ENCODE measurements at regions not wholly inside any gene's neighbourhood (a gene's known extent, or its start where the extent isn't known, plus 50 kb on each side); places are given as distances from the start of the nearest gene placed in this dataset.
A peak's percentile ranks its signal among the peaks of the same experiment; 100 is the strongest.
"Not testable (repeated sequence)": the region's sequence is repeated elsewhere in the genome, so short reads cannot be mapped to it uniquely, and the experiment has no call there.

DNA sequence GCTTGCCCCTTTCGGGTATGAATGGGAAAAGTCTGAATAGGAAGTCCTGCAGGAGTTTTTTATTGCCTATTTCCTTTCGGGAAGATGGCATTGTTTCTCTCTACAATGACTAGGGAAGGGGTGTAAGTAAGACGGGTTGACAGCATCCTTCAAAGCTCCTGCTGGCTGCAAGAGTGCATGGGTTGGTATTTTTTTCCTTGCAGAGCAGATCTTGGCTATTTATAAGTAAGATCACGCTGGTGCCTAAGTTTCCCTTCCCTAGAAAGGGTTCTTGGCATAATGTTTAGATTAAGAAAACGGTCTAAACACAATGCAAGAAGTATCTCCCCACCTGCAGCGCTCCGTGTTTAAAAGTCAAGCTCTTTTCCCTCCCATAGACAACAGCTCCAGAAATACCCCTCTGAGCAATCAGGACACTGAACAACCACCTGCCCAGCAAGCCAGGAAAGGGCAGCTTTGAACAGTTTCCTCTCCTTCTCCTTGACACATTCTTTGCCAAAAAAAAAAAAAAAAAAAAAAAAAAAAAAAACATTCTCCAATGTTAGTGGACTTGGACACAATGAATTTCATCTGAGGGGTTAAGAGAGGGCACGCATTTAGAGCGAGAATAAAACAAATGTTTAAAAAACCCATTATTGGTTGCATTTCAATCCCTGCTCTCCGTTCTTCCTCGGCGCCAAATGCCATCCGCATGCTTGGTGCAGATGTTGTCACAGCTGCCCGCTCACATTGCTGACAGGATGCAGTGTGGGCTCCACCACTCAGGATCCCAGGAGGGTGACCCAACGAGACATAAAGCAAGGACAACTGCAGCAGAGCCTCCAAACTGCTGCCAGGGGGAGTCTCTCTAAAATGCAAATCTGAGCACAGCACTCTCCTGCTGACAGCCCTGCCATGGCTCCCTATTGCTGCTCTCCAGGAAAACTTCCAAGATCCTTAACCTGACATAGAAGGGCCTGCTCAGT, 427.4 kb upstream of the MGMT start:
- no peak for DNase-seq

DNA sequence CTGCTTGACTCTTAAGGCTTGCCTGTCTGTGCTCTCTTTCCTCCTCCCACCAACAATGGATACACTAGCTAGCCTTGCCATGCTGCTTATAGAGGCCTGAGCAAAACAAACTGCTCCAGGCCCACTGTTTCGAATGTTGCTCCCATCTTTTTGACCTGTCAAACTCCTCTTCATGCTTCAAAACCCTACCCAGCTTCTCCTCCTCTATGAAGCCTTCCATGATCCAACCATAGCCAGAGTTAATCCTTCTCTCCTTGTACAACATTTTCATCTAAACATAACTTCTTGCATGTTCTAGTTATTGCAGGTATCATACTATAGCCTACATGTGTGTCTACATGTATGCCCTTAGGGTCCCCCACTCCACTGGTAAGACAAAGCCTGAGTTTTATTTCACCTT, 426.7 kb upstream of the MGMT start:
- DNase-seq, result no peak

DNA sequence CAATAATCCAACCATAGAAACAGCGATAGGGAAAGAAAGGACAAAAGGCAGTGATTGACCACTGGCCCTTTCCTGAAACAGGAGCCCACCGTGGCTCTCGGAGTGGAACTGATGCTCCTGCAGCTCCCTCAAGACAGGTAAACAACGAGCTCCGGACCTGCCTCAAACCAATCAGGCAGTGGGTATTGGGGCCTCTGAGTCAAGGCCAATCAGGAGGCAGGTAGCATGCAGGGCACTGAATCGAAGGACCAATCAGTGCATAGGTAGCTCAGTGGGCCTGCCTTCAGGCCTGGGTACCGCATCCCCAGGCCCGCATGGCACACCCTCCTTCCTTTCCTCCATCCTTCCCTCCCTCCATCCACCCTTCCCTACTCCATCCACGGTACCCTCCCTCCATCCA, 425.1 kb upstream of the MGMT start:
- no peak for DNase-seq

DNA sequence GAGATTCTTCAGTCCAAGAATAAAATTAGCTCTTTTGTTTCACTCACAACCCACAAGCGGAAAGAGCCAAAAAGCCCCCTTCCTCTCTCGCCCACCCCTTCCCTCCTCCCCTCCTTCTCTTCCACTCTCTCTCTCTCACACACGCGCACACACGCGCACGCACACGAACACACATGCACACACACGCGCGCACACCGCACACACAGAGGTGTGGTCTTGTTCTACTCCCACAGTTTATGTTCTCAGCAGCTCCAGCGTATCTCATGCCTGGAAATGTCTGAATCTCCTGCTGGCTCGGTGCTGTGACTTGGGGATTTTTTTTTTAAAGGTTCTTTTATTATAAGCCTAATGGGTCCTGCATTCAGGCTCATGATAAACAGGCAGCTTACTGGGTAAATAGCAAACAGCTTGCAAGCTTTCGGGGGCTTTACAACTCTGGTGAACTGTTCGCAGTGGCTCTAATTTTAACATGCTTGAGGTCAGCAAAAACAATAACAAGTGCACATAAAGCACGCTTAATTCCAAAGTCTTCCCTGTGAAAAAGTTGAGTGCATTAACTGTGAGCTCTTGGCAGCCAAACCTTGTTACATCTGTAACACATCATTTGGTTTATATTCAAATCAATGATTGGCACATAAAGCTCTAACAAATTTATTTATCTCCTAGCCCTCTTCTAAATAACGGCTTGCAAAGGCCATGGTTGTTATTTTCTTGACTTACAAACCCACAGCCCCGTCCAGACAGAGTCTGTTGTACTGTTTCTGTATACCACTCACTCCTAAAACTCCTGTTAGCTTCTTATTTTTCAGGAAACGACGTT, 424.1 kb upstream of the MGMT start:
- DNase-seq, result no peak

DNA sequence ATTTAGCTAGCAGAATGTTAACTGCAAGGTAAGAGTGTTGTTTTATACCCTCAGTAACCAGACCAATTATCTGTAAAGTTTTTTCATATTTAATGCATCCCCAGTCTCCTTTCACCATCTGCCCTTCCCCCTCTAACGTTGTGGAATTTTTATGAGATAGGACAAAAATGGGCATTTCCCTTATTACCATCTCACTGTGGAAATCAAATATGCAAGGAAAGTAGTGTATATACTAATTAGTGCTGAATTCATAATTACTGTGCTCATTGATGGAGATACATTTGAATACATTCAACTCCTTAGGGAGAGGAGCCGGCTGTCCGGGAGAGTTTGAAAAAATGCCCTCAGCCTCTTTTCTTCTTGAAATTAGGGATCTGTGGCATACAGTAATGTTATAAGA, 423.4 kb upstream of the MGMT start:
- DNase-seq, result no peak

DNA sequence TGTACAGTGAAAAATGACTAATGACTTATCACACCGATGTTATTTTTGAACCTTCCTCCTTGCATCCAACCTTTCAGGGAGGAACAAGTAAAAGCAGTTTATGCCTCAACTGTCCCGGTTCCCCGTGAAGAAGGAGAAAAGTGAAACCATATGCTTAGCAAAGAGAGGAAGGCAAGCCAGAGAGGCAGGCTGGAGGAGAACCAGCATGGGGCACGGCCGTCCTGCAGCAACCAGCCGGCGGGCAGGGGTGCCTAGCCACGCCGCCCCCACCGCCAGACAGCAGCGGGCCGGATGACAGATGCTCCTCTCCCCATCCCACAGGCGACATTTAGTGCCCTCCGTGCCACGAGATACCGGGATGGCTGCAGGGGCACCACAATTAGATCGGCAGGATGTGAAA, 421.4 kb upstream of the MGMT start:
- DNase-seq, result no peak

DNA sequence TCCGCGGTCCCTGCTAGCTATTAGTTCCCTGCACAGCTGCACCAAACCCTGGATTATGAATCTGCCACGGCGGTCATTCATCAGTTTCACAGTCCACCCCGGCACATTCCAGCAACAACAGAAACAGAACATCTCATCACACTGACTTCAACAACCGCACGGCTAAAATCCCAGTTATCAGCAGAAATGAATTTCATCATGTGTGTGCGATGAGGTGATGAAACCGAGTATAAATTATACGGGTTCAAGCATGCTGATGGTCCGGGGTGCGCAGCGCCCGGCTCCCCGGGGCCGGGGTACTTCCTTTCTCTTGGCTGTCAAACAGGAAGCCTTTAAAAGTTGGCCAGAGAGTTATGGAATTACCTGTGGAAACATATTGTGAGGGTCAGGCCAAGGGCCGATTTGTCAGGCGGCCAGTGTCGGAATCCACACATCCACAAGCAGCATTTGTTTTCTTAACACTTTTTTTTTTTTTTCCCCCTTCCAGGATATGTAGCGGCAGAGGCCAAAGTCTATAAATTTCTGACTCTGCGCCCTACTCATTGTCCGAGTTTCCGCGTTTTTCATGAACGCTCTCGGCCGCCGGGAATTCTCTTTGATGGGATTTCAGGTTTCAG, 420.9 kb upstream of the MGMT start:
- no peak for DNase-seq

DNA sequence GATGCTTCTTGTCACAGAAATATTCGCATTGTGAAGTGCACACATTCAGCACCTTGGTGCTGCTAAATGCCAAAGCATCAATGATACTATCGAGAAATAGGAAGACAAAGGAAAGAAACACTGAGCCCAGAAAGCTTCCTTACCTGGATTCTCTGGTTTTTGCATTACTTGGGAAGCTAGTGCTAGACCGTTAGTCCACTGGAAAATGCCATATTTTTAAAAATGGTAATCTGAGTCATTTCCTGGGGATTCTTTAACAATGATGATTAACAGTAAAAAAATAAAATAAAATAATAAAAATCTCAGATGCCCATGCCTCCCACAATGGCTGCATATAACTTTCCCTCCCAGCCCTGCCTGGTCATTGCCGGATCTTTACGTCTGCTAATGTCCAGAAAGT, 420.1 kb upstream of the MGMT start:
- DNase-seq, result no peak

DNA sequence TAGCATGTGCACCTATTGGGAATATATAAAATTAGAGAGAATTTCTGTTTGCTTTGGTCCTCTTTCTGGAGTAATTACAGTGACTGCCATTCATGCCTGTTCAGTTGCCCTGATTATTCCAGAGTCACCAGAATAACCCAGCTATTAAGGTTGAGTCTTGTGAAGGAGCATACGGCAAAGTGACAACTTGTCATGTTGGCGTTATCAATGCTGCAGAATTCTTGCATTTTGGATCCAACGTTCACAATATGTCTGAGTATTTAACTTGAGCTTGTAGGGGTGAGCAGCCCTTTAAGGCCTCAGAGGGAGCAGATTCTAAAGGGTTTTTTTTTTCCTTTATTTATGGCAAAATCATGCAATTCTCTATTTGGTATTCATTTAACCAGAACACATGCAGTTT, 419.4 kb upstream of the MGMT start:
- no peak for DNase-seq

DNA sequence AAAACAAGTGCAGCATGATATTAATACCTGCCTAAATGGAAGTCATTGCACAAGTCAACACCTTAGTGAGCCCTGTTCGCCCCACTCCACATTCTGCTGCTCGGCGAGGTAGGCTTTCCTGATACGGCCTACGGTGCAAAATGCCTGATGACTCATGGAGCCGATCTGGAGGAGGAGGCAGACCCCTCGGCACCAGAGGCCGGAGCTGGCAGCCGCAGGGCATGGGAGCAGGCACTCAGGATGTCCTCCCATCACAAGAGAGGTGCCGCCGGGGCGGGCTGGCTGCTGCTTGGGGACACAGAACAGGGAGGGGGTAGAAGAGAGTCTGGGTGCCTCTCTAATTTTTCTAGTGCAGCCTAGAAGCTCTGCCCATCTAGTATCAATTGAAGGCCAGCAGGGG, 418.5 kb upstream of the MGMT start:
- no peak for DNase-seq

DNA sequence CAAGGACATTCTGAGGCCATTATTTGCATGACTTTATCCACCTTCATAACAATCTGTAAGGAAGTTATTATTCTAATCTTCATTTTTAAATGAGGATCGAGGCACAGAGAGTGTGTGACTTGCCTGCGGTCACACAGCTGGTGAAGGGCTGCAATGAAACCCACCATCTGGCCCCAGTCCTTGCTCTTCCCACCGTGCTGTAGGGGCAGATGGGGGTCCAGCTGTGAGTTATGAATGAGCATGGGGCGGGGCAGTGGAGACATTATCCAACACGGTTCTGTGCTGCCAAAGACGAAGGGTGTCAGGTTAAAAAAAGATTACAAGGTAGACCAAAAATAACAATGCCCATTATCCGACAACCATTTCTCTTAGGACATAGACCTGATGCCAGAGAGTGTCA, 417.5 kb upstream of the MGMT start:
- DNase-seq, result no peak

DNA sequence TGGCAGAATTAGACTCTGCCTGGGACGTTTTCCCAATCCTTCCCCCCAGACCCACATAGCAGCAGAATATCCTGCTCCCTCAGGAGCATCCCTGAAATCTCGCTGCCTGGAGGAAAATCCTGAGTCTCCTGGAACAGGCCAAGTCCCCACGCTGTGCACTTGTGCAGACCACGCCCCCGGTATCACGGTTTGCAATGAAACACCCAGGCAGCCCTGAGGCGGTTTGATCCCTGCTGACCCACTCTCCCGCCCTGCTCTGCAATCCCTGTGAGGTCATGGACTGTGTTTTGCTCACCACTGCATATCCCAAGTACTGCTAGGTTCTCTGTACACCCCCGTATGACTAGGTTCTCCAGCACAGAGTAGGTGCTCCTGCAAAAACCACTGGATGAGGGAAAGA, 411.8 kb upstream of the MGMT start:
- no peak for DNase-seq

DNA sequence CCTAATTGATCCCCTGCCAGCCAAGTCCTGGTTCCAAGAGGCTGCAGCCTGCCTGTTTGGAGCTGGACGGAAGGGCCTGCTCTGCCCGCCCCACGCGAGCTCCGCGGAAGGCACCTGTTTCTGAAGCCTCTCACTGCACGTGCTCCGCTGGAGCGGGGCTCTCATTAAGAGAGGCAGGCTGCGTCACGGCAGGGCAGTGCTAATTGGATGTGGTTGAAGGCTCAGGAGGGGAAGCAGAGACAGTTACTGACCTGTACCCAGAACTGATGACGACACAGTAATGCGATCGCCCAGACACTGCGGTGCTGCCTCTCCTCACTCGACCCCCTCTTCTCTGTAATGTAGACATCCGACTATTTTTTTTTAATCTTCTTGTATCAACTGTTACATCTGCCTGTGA, 411.1 kb upstream of the MGMT start:
- DNase-seq, result no peak

DNA sequence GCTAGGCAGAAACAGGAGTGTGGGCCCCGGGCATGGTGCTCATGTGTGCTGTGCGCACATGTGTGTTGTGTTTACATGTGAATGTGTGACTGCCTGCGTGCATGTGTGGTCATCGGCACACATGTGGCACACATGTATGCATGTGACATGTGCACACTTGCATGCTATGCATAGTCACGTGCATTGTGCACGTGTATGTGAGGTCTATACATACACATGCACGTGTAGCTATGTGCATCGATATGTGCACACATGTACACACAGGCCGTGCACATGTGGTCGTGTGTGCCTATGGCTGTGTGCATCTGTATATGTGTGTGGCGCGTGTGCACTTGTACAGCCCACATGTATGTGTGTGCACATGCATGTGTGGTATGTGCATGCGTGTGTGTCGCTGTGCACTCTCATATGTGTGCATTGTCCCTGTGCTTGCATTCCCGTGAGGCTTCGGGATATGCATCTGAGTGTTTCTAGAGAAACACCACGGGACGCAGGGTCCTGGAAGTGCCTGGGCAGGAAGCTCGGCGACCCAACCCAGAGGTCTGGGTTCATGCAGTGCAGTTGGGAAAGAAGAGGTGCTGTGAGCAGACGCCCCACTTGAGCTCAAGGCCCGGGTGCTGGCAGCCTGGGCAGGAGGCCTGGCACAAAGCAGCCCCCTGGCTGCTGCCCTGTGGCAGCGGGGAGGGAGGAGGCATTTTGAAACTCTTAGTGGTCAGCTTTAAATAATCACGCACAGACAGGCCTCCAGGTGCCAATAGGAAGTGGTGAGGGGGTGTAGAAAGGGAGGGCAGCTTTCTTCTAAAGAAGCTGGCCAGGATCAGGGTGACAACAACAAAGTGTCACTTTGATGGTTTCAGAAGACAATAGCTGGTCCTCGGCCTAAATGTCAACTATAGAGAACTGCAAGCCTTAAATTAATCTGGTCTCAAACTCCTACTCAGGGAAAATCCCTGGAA, 410.0 kb upstream of the MGMT start:
- no peak for DNase-seq

DNA sequence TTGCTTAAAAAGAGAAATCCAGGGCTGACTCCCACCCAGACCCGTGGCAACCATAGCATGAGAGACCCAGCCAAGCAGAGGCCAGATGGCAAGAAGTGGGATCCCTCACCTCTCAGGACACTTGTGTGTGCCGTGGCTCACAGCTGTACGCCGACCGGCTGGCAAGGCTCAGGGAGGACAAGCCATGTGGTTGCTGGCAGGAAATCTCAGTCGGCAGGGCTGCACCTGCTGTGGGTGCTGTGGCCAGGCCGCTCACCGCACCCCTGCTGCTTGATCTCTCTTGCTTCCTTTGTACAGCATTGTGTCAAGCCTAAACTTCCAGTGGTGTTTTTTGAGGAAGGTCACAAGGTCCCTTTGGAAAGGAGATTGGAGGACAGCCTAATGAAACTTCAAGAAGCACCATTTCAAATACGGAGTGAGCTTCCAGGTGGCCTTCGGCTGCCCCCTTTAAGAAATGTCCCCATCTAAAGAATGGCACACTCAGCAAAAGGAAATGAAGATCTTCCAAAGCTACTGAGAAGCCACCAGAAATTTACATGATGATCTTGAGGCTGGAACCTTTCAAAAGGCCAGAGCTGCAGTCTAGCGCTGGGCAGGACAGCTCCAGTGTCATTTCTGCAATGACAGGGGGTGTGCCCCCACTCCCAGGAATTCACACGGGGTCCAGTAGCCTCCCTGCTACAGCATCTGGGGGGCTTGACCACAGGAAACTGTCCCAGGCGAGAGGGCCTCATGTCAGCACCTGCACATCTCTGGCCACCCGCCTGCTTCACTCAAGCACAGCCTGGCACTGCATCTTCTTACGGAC, 409.0 kb upstream of the MGMT start:
- peak; percentile 5 for DNase-seq

DNA sequence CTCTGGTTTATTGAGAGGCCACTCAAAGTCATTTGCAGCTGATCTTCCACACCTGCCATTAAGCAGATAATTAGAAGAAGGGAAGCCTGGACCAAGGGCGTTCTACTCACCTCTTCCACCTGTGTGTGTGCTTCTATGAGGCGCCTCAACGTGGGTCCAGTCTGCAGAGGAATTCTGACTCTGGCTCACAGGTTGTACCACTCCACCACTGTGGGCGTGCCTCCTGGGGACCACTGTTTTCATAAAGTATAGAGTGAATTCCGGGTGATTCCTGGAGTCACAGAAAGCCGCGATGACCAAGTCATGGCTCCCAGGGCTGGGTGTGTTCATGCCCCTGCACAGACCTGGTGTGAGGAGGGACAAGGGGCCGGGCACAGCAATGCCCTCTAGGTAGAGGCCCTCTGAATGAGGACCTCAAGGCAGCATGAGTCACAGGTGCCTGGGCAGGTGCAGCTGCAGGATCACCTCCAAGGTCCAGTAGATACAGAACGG, 408.3 kb upstream of the MGMT start:
- no peak for DNase-seq

DNA sequence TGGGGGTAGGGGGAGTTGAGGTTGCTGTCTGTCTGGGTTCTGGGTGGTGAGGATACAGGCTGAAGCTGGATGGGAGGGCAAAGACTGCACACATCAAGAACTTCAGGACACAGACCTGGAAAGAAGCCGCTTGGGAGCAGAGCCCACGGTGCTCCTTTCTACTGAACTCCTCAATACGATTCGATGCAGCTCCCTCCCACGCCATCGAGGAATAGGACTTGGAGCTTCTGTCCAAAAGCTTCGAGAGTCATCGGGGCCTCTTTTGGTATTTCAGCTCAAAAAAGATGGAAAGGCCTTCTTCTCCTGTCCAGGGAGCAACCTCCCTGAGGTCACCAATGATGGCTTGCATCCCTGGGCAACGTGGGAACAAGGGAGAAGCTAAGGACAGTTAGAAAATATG, 407.1 kb upstream of the MGMT start:
- no peak for DNase-seq

DNA sequence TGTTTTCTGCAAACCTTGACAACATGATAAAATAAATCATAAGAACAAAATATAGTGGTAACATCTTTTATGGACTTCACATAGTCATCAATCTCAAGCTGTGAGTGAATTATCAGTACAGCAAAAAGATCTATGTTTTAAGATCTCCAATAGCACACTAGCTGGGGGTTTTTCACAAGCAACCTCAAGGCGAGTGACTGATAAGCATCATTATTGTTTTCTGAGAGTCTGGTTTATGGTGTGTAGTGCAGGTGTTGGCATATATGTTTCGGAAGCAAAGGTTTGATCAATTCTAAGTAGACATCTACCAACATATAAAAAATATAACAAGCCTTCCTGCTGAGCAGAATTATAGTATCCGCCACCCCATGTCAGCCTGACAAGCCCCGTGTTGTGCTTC, 403.8 kb upstream of the MGMT start:
- DNase-seq, result no peak

DNA sequence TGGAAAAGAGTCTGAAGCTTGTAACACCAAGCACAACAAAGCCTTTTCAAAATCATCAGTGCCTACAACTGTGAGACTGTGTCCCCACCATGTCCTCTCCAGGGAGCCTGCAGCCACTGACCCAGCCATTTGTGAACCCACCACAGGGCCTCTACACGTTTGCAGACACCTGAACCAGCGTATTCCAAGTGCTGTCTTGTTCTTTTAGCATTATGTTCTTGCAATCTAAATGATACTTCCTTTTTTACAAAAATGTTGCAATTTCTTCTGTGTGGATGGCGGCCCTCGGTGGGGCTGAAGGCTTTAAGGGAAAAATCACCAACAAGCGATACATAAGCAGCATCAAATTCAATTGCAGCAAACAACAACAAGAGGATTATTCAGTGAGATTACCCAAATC, 403.2 kb upstream of the MGMT start:
- no peak for DNase-seq

DNA sequence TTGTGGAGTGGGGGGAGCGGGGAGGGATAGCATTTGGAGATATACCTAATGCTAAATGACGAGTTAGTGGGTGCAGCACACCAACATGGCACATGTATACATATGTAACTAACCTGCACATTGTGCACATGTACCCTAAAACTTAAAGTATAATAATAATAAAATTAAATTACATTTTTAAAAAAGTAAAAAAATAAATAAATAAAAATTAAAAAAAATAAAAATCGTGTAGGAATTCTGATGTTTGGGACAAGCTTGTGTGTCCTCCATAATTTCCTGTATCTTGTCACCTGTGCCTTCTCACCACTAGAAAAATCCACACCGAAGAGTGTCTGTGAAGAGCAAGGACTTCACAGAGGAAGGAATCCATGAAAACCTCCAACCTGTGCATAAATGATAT, 400.5 kb upstream of the MGMT start:
- DNase-seq, result not testable (repeated sequence)

DNA sequence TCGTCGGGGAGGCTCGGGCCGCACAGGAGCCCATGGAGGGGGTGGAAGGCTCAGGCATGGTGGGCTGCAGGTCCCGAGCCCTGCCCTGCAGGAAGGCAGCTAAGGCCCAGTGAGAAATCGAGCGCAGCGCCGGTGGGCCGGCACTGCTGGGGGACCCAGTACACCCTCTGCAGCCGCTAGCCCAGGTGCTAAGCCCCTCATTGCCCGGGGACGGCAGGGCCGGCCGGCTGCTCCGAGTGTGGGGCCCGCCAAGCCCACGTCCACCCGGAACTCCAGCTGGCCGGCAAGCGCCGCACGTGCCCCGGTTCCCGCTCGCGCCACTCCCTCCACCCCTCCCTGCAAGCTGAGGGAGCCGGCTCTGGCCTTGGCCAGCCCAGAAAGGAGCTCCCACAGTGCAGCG, 395.6 kb upstream of the MGMT start:
- DNase-seq, result not testable (repeated sequence)

Measured in activated naive CD4-positive, alpha-beta T cell treated with Interleukin-2 at 50 U/mL for 16 hours (primary cell).